NCI-H2227 (cell line): ENCODE measurements at regions not wholly inside any gene's neighbourhood (a gene's known extent, or its start where the extent isn't known, plus 50 kb on each side); places are given as distances from the start of the nearest gene placed in this dataset.

Experiments
- DNase-seq: peaks from one replicate; lab custom pipeline; 2025; ENCODE audit not compliant: unreplicated experiment; lab: John Stamatoyannopoulos, UW

DNA sequence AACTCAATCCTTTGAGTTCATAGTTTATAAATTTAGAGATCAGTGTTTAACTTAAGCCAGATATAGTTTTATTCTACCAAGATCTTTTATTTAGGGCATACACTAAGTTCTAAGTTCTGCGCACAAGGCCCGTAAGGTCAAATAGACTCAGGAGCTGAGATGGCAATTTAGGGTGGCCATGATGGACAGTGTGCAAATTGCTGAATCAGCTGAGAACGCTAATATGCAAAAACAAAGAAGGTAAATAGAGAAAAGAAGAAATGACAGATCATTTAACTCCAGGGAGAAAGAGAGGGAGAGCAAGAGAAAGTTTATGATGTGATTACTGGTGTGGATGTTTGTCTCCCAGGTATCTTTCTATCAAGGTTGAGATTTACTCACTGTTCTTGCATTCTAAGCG, 678.5 kb downstream of the OTOL1 start:
- DNase-seq, result no peak

DNA sequence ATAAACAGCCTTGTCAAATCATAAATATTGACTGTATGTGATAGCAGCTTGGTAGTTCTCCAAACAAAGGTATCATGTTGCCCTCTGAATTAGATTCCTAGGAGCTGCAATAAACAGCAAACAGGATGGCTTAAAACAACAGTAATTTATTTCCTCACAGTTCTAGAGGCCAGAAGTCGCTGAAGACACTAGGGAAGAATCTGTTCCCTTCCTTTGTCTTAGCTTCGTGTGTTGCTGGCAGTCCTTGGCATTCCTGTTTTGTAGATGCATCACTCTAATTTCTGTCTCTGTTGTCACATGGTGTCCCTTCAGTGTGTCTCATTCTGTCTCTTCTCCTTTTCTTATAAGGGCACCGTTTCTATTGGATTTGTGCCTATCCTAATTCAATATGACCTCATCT, 679.3 kb downstream of the OTOL1 start:
- no peak for DNase-seq

GRCh38 chr3:162183440-162183839, 686.8 kb downstream of the OTOL1 start:
- no peak for DNase-seq

GRCh38 chr3:162192340-162193029, 695.9 kb downstream of the OTOL1 start:
- no peak for DNase-seq

- DNase-seq, result no peak
Observed at GRCh38 chr3:162193148-162194095, 696.8 kb downstream of the OTOL1 start.

GRCh38 chr3:162195147-162195546, 698.5 kb downstream of the OTOL1 start:
- DNase-seq, result no peak

- DNase-seq, result no peak
Observed at GRCh38 chr3:162196964-162197363, 700.4 kb downstream of the OTOL1 start.

GRCh38 chr3:162200836-162201235, 704.2 kb downstream of the OTOL1 start:
- no peak for DNase-seq

DNA sequence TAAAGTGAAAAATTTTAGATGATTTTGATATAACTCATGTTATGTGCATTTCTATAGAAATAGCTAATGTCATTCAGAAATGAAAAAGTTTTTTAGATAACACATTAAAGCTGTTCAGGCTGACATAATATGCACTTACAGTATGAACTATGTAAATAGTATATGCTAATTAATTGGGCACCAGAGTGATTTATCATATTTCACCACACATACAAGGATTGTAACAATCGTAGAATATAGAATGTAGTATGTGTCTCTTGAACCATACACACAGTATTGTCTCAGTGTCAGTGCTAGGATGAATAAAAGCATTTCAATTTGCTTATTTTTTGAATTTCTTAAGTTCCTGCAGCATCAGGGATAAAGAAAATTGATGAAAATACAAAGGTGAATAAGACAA, 710.0 kb downstream of the OTOL1 start:
- no peak for DNase-seq

GRCh38 chr3:162211470-162211869, 714.9 kb downstream of the OTOL1 start:
- no peak for DNase-seq

DNA sequence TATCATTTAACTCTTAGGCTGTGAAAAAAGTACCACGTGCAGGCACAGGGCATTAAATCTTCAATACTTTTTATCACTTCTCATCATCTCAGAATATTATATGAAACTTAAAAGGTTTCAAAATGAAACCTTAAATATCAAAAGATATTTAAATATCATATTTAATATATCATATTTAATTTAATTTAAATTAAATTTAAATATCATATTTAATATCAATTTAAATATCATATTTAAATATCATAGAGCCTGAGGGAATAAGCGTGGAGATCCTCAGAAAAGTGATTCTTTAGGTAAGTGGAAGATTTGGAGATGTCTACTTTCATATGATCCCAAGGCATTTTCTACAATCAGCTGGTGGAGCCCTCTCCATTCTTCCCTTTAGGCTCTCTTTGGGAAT, 716.6 kb downstream of the OTOL1 start:
- DNase-seq, result no peak

GRCh38 chr3:162213956-162214355, 717.3 kb downstream of the OTOL1 start:
- DNase-seq, result no peak

- no peak for DNase-seq
Observed at GRCh38 chr3:162217647-162218046, 721.0 kb downstream of the OTOL1 start.

DNA sequence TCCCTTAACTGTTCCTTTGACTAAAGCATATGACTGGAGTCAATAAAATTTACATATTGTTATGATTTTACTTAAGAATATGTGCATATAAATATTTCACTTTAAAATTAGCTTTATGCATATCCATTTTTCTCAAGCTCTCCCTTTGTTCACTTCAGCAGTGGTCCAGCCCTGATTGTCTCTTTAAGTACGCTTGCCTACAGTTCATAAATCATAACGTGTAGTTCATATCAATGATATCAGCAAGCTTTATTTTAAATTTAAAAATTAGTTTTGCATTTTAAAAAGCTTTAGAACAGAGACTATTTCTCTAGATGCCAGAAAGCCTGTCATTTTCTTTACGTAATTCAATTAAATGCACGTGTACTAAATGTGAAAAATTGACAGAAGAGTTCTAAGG, 721.9 kb downstream of the OTOL1 start:
- DNase-seq, result no peak

- no peak for DNase-seq
Observed at GRCh38 chr3:162224746-162225145, 728.1 kb downstream of the OTOL1 start.

GRCh38 chr3:162236949-162237348, 740.3 kb downstream of the OTOL1 start:
- DNase-seq, result no peak

DNA sequence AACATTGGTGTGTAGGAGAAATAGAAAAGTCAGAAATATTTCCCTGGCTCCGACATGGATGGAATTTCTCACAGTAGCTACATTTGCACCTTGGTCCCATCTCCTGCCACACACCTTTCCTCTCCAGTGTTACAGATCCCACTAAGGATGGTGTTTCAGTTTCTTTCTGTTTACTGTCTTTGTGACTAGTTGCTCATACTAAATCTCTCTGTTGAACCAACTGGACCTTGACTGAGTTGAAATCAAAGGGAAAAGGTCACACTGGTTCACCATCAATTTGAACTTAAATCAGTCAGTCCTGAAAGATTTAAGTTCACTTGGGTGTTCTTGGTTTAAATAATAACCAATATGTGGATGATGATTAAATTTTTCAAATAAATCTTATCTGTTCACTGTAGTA, 754.2 kb downstream of the OTOL1 start:
- DNase-seq, result no peak

- DNase-seq, result no peak
Observed at GRCh38 chr3:162262129-162262528, 765.5 kb downstream of the OTOL1 start.

- no peak for DNase-seq
Observed at GRCh38 chr3:162263596-162263995, 767.0 kb downstream of the OTOL1 start.

- DNase-seq, result no peak
Observed at GRCh38 chr3:162269636-162270458, 773.2 kb downstream of the OTOL1 start.

- DNase-seq, result no peak
Observed at GRCh38 chr3:162274070-162274469, 777.5 kb downstream of the OTOL1 start.
